UCSD-AML1 (cell line): ENCODE measurements at regions not wholly inside any gene's neighbourhood (a gene's known extent, or its start where the extent isn't known, plus 50 kb on each side); places are given as distances from the start of the nearest gene placed in this dataset.

Experiments used
- DNase-seq: peaks from one replicate; lab custom pipeline; 2025; ENCODE audit not compliant: unreplicated experiment; lab: John Stamatoyannopoulos, UW

DNA sequence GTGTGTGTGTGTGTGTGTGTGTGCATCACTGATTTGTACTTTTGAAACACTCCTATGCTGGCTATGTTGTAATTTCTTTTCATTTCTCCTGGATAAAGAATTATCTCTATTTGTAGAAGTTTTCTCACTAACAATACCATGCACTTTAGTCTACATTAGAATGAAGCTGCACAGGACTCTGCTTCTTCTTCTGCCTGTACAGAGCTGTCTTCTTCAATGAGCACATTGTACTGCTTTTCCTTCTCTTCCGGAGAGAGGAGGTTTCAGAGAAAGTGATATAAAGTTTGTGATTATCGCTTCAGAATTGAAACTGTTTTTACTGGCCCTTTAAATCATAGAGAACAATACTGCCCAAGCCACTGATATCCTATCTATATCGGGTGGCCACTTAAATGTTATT, 677.0 kb downstream of the NR2F1-AS1 start:
- DNase-seq, result no peak

- DNase-seq, result no peak
Measured at GRCh38 chr5:92899611-92900010, 681.4 kb downstream of the NR2F1-AS1 start.

DNA sequence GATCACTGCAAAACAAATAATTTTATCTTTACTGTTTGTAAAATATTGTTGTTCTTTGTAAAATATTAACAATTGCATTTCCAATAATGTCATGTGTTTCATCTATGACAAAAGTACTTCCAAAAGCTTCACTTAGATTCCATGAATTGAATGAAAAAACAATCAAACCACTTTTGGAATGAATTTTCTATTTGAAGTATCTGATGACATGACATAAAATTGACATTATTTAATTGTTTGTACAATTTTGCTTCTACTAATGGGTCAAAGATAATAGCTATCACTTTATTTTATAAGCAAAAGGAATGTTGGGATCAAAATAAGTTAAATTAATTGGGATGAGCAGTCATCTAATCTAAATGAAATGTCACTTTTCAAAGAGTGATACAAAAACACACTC, 684.3 kb downstream of the NR2F1-AS1 start:
- DNase-seq, result no peak

DNA sequence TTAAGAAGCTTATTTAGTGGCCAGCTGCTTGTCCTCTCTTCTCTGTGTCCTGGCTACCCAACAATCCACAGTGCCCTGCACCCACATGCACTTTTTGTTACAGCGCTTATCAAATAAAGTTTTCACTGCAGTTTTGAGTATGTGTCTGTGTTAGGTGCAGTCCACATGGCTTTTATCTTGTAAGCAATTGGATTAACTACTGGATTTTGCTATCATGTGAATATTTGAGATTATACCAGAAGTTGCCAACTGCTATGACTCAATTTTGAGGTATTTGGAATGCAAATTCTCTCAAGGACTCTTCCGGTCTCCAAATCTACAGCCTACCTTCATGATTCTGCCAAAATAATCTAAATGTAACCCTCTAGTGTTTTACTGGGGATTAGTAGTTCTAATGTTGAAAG, 690.2 kb downstream of the NR2F1-AS1 start:
- no peak for DNase-seq

DNA sequence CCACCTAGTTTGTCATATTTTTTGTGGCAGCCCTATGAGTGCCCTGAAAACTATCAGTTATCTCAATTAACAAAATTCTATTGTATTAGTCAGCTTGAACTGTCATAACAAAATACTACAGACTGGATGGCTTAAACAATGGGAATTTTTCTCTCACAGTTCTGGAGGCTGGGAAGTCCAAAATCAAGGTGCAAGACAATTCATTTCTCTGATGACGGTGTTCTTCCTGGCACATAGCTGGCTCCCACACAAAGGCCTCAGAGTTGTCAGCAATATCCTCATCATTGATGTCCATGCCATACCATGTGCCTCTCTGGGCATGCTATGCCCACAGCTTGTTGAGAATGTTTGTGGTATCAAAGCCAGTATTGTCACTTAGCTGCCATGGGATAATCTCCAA, 691.9 kb downstream of the NR2F1-AS1 start:
- no peak for DNase-seq

GRCh38 chr5:92887254-92887653, 693.8 kb downstream of the NR2F1-AS1 start:
- no peak for DNase-seq

- DNase-seq, result no peak
Measured at GRCh38 chr5:92886751-92887150, 694.3 kb downstream of the NR2F1-AS1 start.

DNA sequence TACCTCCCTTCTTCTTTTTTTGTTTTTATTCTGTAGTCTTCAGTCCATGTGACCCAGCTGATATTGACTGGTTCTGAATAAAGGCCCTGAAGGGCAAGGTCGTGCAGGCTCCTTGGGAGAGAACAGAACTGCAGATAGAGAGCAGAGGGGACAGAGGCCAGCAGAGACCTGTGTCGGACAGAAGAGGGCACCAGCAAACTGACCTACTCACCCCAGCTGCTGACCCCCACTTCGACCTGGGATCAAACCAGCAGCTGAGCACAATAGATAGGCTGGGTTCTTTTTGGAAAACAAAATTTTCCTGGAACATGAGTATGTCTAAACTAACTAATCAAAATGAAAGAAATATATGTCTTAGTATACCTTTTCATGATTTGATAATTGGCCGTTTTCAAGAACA, 695.1 kb downstream of the NR2F1-AS1 start:
- DNase-seq, result no peak

DNA sequence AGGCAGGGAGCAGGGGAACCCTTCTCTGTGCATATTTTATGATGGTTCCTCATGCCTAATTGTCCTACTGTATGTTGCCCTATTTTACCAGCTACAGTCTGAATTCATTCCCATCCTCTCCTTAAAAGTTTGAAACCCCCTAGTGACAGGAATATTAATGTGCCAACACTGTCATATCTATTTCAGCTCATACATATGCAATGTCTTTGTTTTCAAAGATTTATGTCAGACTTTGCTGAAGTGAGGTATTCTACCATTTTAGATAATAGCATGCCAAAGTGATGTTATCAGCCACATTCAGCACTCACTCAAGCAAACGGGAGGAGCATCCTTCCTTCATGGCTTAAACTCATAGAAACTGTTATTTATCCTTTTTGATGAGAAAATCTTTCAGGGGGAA, 696.5 kb downstream of the NR2F1-AS1 start:
- DNase-seq, result no peak

GRCh38 chr5:92879806-92880543, 701.0 kb downstream of the NR2F1-AS1 start:
- DNase-seq, result no peak

DNA sequence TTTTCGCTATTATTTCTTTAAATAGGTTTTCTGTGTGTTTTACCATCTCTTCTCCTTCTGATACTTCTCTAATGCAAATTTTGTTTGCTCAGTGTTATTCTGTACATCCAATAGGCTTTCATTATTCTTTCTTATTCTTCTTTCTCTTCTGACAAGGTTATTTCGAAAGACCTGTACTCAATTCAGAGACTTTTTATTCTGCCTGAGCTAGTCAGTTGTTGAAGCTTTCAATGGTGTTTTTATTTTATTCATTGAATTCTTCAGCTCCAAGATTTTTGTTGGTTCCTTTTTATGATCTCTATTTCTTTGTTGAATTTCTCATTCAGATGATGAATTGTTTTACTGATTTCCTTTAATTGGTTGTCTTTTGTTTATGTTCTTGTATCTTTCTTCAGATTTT, 706.2 kb downstream of the NR2F1-AS1 start:
- no peak for DNase-seq

DNA sequence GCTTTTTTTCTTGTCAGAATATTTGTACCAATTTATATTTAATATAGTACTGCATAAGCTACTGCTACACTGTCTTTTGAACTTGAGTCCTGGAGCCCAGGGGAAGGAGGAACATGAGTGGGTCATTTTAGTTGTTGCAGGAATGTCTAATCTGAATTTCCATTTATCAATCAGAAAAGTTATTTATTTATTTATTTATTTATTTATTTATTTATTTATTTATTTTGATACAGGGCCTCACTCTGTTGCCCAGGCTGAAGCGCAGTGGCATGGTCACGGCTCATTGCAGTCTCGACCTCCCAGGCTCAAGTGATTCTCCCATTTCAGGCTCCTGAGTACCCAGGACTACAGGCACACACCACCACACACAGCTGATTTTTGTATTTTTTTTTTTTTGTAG, 712.6 kb downstream of the NR2F1-AS1 start:
- no peak for DNase-seq

DNA sequence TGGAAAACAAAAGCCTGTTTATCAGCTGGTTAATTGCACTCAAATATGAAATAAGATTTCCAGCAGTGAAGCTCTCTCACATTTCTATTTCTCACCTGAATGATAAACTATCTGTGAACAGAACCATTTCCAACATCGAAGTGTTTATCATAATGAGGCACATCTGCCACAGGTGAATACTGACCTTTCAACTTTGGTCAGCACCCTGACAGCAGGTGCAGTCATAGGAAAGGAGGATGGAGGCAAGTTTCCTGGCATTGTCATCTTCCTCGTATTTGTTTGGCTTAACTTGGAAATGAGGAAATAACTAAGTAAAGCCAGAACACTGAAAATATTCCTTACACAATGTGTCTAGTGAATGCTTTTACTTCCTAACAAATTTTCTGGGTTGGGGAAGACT, 716.4 kb downstream of the NR2F1-AS1 start:
- no peak for DNase-seq

- no peak for DNase-seq
Measured at GRCh38 chr5:92863666-92864065, 717.4 kb downstream of the NR2F1-AS1 start.

GRCh38 chr5:92861531-92862285, 719.3 kb downstream of the NR2F1-AS1 start:
- no peak for DNase-seq

DNA sequence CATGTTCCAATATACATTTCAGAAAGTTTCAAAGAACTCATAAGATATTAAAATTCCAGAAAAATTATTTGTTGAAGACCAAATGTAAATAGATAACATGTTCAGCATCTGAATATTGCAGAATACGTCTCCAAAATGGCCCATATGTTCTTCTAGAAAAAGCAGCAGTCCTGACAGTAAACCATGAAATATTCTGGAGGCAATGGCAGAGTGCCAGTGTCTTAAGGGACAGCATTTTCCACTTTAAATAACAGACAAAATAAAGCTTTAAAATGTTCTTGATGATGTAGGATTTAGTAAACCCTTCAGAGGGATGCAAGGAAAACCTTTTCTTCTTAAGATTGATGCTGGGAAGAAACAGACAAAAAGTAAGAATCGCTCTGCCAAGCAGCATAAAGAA, 721.0 kb downstream of the NR2F1-AS1 start:
- no peak for DNase-seq

GRCh38 chr5:92852219-92852618, 728.8 kb downstream of the NR2F1-AS1 start:
- DNase-seq, result no peak

DNA sequence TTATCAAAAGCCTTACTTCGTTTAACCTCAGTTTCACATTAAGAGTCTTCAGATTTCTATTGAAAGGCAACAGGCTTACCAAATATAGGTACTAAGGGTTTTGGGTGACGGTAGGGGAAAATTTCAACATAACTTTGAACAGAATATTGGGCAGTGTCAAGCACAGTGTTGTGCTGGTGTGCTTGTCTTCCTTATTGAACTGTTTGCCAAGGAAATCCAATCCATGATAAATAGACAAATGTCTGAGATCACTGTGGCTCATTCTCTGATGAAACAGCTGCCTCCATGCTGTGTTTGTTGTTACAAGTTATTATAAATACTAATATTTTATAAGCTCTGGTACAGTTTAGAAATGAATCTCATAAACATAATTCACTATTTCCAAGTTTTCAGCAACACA, 730.1 kb downstream of the NR2F1-AS1 start:
- no peak for DNase-seq

- no peak for DNase-seq
Measured at GRCh38 chr5:92849756-92850155, 731.3 kb downstream of the NR2F1-AS1 start.

- no peak for DNase-seq
Measured at GRCh38 chr5:92841604-92842155, 739.3 kb downstream of the NR2F1-AS1 start.

GRCh38 chr5:92838253-92838652, 742.8 kb downstream of the NR2F1-AS1 start:
- no peak for DNase-seq
